Inflammatory macrophage treated with lipopolysaccharide for 1 hour (primary cell): ENCODE measurements at regions not wholly inside any gene's neighbourhood (a gene's known extent, or its start where the extent isn't known, plus 50 kb on each side); places are given as distances from the start of the nearest gene placed in this dataset.

Source experiments
- DNase-seq, 2 donors: peaks; one replicate each; pipeline ENCODE4 v3.0.0-alpha.2; 2020 to 2022

DNA sequence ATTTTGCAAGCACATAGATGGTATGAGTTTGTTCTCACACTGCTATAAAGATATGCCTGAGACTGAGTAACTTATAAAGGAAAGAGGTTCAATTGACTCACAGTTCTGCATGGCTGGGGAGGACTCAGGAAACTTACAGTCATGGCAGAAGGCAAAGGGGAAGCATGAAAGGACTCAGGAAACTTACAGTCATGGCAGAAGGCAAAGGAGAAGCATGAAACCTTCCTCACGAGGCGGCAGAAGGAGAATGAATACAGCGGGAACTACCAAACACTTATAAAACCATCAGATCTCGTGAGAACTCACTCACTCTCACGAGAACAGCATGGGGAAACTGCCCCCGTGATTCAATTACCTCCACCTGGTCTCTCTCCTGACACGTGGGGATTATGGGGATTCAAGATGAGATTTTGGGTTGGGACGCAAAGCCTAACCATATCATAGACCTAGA is 101.9 kb upstream of the NCOR2 start:
- peak; percentile 74 for DNase-seq

DNA sequence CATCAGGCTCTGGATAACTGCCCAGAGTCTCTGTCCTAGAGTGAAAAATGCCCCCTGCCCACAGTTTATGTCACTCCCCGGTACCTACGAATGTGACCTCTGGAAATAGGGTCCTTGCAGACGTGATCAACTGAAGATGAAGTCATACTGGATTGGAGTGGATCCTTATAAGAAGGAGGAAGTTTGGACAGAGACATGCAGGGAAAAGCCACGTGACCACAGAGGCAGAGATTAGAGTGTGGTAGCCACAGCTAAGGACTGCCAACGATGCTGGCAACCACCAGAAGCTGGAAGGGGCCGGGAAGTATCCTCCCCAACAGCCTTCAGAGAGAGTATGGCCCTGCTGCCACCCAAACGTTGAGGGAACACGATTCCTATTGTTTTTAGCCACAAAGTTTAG is 101.2 kb upstream of the NCOR2 start:
- DNase-seq, result peak in 1 of 2 donors; percentile 53

DNA sequence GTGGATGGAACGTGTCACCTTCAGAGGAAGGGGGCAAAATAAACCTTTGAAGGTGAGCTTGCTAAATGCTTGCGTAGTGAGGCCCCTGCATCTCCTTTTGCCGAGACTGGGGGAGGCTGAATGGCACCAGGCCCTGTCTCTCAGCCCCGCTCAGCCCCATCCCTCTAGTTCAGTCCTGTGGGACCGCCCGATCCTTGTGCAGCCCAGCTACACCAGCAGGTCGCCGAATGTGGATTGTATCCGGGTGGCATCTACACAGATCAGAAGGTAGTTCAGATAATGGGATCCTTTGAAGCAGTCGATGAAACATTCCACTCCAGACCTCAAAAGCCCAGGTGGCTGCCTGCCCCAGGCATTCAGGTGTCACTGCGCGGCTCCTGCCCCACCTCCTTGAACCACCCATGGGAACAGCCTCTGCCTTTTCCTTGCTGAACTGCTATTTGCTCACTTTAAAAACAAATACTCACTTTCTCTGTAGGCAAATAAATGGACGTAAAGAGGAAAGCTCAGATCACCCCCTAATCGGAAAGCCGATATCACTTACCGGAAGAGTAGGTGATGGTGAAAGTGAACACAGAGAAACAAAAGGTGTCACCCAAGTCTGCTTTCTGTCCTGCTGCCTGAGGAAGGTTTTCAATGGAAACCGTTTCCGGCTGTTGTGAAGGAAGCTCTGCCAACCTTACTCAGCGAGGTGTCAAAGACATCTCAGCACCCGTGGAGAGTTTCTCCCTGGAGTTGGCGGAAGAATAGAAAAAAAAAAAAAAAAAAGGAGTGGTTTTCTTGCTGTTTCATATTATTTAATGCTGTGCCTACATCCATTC is 100.3 kb upstream of the NCOR2 start:
- no peak for DNase-seq

DNA sequence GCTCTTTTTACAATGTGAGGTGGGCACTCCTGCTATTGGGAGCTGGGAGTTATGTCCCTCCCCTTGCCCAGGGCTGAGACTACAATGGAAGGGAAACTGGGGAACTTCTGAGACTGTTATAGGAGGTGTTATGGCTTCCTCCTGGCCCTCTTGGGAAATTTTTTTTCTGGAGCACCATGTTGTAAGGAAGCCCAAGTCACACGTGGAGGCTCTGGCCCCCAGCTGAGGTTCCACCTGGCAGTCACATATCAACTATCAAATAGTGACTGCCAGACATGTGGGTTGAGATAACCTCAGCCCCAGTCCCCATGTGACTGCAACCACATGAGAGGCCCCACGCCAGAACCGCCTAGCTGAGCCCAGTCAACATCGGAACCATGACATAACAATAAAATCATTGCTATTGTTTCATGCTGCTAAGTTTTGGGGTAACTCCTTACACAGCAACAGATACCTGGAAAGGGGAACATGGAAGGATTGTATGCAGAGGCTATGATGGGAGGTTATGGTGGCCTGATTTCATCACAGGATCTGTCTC is 99.4 kb upstream of the NCOR2 start:
- DNase-seq, result no peak

- DNase-seq, result no peak
Observed at GRCh38 chr12:124665511-124665910, 98.1 kb upstream of the NCOR2 start.

DNA sequence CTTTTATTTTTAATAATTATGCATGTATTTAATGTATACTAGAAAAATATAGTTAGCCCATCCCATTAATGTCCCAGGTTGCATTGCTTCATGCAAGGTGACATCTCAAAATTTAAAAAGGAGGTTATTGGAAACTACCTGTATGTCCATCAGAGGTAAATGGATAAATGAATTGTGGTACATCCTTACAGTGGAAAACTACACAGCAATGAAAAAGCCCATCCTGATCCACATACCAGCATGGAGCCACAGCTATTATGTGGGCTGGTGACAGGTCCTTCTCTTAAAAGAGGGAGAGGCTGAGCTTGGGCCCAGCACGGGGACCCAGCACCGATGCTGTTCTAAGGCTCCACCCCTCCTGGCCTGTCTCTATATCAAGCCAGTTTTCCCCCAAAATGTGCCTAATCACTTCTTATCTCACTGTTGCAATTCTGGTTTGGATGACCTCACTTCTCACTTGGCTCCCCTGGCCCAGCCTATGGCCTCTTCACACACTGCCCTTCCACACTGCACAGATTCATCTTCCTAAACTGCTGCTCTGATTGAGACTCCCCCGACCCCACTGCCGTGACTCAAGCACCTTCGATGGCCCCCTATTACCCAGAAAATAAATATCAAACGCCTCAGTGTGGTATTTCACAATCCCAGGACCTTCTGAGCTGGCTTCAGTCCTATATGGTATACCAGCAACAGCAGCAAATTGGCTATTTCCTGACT is 97.1 kb upstream of the NCOR2 start:
- DNase-seq, result no peak

DNA sequence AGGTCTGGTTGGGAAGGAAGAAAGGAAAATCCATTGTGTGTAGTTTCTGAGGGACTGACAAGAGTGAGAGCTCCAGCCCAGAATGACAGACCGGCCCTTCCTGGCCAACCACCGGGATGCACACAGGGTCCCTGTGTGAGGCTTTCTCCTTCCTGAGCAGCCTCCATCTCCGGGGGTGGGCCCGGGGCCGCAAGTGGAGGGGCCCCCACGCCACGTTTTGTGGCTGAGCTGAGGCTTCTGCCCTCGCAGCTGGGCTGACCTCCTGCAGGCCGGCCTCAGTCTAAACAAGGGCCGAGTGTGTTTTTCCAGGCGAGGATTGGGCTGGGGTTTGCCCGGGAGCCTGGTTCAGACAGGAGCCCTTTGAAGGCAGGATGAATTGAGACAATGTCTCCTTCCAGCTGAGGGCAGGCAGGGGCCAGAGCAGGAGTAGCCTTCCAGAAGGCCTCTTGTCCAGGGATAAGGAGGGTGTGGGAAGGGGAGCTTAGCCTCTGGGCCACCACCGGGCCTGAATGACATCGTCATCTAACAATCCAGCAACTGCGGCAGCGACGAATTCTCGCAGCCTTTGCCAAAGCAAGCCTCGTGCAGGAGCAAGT is 96.5 kb upstream of the NCOR2 start:
- no peak for DNase-seq

DNA sequence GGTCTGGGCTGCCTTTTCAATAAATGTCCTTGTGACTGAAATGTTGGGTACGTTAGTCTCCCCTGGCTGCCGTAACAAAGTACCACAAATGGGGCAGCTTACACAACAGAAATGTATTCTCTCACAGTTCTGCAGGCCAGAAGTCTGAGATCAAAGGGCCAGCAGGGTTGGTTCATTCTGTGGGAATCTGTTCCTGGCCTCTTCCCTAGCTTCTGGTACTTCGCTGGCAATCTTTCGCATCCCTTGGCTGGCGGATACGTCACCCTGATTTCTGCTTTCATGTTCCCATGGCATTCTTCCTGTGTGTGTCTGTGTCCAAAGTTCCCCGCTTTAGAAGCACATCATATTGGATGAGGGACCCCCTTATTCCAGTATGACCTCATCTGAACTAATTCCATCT is 95.8 kb upstream of the NCOR2 start:
- DNase-seq, result no peak

GRCh38 chr12:124661341-124661740 is 93.9 kb upstream of the NCOR2 start:
- DNase-seq, result no peak

- DNase-seq, result no peak
Observed at GRCh38 chr12:124660851-124661250, 93.4 kb upstream of the NCOR2 start.

DNA sequence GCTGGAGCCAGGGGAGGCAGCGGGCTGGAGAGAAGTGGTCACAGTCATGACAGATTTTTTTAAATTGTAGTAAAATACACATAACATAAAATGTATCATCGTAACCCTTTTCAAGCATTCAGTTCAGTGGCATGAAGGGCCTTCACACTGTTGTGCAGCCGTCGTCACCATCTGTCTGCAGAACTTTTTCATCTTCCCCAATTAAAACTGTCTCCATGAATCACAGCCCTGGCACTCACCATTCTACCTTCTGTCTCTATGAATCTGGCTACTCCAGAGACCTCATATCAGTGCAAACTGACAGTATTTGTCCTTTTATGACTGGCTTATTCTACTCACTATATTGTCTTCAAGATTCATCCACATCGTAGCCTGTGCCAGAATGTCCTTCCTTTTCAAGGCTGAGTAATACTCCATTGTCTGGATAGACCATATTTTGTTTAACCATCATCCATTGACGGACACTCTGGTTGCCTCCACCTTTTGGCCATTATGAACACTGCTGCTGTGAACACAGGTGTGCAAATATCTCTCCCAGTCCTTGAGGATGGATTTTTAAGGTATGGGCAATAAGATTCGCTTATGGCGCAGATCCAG is 91.5 kb upstream of the NCOR2 start:
- DNase-seq, result no peak

GRCh38 chr12:124658302-124658701 is 90.9 kb upstream of the NCOR2 start:
- DNase-seq, result no peak

DNA sequence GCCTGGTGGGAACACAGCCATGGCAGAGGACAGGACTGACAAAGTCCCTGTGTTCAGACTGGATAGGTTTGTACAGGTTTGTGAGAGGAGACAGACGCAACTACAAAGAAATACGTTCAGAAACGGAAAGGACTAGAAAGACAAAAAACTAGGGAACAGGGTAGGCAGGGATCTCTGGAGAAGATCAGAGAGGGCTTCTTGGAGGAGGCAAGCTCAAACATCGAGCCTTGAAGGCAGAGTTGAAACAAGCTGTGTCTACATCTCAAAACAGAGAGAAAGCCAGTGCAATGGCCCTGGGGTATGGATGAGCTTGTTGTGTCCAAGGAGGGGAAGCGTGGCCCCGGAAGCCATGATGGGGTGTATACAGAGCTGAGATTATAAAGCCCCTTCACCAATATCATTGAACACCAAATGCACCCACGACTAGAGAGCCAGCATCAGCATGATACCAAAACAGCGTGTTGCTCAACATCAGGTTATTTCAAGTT is 89.6 kb upstream of the NCOR2 start:
- DNase-seq, result no peak

- DNase-seq, result peak; percentile 88 to 92
Observed at GRCh38 chr12:124655698-124656516, 88.5 kb upstream of the NCOR2 start.

GRCh38 chr12:124655048-124655697 is 87.8 kb upstream of the NCOR2 start:
- DNase-seq, result peak in 1 of 2 donors; percentile 19

- DNase-seq, result no peak
Observed at GRCh38 chr12:124654666-124655047, 87.2 kb upstream of the NCOR2 start.

GRCh38 chr12:124653169-124653931 is 85.9 kb upstream of the NCOR2 start:
- no peak for DNase-seq

DNA sequence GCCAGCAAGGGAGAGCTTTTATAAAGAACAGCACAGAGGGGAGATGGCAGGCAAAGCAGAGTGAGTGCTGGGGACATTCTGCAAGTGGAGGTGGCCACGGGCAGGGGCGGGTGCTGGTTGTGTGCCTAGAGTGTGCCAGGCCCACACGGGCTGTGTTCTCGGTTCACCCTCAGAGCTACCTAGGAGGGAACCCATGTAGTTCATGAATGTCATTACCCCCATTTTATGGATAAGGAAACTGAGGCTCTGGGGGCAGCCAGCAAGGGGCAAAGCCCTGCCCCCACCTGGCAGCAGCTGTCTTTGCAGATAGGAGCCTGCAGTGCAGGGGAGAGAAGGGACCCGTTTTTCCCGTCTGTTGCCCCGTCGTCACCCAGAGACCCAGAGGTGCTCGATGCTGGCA is 85.2 kb upstream of the NCOR2 start:
- DNase-seq, result no peak

DNA sequence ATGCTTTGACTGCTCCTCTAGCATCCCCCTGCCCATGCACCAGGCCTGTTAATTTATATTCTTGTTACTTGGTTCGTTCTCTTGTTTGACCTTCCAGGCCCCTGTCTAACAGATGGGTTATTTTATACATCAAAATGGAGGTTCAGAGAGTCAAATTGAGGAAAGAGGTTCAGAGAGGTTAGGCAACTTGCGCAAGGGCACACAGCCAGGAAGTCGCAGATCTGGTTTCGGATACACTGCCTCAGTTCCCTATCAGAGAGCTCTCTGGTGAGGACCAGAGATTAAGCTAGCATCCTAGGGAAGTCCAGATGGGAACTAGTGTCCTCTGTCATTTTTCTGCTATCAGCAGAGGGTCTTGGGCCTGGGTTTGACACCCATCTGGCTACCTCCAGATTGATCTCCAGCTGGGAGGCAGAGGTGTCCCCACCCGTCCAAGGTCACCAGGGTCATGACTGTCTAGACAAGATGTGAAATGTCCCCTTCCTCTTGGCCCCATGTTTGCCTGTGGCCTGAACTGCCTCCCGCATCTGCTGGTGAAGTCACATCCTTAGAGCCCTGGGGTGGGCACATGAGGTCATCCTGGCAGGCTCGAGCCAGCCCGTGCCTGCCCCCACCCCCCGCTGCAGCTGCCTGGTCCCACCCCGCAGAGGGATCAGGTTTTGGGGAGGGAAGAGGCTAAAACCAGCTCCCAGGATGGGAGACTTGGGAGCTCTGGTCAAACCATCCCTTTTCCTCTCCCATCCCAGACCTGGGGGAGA is 84.3 kb upstream of the NCOR2 start:
- DNase-seq, result no peak

GRCh38 chr12:124650912-124651311 is 83.5 kb upstream of the NCOR2 start:
- no peak for DNase-seq
